Thyroid gland (tissue), 4 donors: ENCODE measurements at regions not wholly inside any gene's neighbourhood (a gene's known extent, or its start where the extent isn't known, plus 50 kb on each side); places are given as distances from the start of the nearest gene placed in this dataset.

Source experiments
- DNase-seq, 2 donors: peaks; one replicate each; pipeline ENCODE4 v3.0.0-alpha.2; 2019
- H3K27ac ChIP-seq, 3 donors: fragments of 200-600 bp; sonication (generic); 1 replicate in 2 of 3; 2 replicates in 1 of 3; pipeline ENCODE4 v1.5.1; 2016 to 2019; ENCODE audit warnings: mild to moderate bottlenecking in 1 of 3, moderate library complexity in 1 of 3
- H3K27me3 ChIP-seq: fragments of 200-600 bp; sonication (generic); one replicate; pipeline ENCODE4 v1.5.1; 2019
- H3K36me3 ChIP-seq, 2 donors: fragments of 200-600 bp; sonication (generic); one replicate each; pipeline ENCODE4 v1.5.1; 2016 to 2019
- H3K4me1 ChIP-seq, 2 donors: fragments of 200-600 bp; sonication (generic); one replicate each; pipeline ENCODE4 v1.5.1; 2017 to 2019
- H3K4me3 ChIP-seq, 3 donors: fragments of 200-600 bp; sonication (generic); replicated peaks in 1 of 3; 1 replicate in 2 of 3; 2 replicates in 1 of 3; pipeline ENCODE4 v1.5.1; 2016; ENCODE audit warnings: mild to moderate bottlenecking in 1 of 3
- H3K9me3 ChIP-seq: fragments of 200-600 bp; sonication (generic); one replicate; pipeline ENCODE4 v1.5.1; 2017
- POLR2A ChIP-seq, 2 donors: fragments of 450-650 bp; IDR thresholded peaks; one replicate each; pipeline ENCODE4 v1.6.1; 2017; ENCODE audit warnings: antibody characterized with exemption in 2 of 2, mild to moderate bottlenecking in 2 of 2, moderate library complexity in 1 of 2
- WGBS, 2 donors: methylation state at CpG; one replicate each; pipeline ENCODE4 v1.1.5; 2017; 5-methylcytosine and 5-hydroxymethylcytosine counted together
- intact Hi-C: fragments of 100-400 bp; cut with DNase I; formaldehyde crosslinking; loops from one replicate; pipeline ENCODE4 v1.15.1; 2023
- TF ChIP-seq, protein P1 (sequence below), 6 experiments: fragments of 200-600 bp in 3 of 6; fragments of 450-650 bp in 3 of 6; sonication (generic) in 3 of 6; IDR thresholded peaks; one replicate each; pipeline ENCODE4 v1.5.1; 2016 to 2019; ENCODE audit warnings: antibody characterized with exemption in 6 of 6, mild to moderate bottlenecking in 2 of 6, inconsistent platforms in 1 of 6, moderate library complexity in 1 of 6

DNA sequence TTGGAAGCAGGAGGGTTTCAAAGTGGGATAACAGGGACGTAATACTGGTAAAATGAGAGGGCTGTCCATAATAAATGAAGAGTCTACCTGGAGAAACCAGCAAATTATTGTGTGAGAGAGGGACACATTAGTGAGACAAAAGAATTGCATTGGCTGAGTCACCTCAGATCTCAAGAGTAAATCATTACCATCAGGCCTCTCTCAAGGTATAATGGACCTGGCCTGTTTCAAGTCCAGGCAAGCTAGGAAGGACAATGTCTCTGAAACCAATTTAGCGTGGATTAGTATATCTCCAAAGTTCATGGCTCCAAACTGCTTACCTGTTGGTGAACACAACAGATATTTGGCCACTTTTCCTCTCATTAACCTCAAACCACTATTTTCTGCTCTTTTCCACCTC, 471.4 kb downstream of the CMPK2 start:
- WGBS, 2 donors = 94 to 95% methylated on average over 2 of the region's 2 CpGs
- Histone ChIP-seq H3K4me1 (no peaks in the 10 kb centered on the region), H3K27ac (no peak overlapping the region), H3K27me3 (no peaks in the 10 kb centered on the region), H3K9me3 (no peaks in the 10 kb centered on the region), H3K4me3 (no peak overlapping the region), H3K36me3 (no peaks in the 10 kb centered on the region)
- intact Hi-C loops = no loop called here
- TF ChIP-seq, protein P1, sequence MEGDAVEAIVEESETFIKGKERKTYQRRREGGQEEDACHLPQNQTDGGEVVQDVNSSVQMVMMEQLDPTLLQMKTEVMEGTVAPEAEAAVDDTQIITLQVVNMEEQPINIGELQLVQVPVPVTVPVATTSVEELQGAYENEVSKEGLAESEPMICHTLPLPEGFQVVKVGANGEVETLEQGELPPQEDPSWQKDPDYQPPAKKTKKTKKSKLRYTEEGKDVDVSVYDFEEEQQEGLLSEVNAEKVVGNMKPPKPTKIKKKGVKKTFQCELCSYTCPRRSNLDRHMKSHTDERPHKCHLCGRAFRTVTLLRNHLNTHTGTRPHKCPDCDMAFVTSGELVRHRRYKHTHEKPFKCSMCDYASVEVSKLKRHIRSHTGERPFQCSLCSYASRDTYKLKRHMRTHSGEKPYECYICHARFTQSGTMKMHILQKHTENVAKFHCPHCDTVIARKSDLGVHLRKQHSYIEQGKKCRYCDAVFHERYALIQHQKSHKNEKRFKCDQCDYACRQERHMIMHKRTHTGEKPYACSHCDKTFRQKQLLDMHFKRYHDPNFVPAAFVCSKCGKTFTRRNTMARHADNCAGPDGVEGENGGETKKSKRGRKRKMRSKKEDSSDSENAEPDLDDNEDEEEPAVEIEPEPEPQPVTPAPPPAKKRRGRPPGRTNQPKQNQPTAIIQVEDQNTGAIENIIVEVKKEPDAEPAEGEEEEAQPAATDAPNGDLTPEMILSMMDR (IDR thresholded peaks at IDR 0.05) = no peak
- no peak for TF ChIP-seq POLR2A (IDR thresholded peaks at IDR 0.05)
- no peak for DNase-seq

DNA sequence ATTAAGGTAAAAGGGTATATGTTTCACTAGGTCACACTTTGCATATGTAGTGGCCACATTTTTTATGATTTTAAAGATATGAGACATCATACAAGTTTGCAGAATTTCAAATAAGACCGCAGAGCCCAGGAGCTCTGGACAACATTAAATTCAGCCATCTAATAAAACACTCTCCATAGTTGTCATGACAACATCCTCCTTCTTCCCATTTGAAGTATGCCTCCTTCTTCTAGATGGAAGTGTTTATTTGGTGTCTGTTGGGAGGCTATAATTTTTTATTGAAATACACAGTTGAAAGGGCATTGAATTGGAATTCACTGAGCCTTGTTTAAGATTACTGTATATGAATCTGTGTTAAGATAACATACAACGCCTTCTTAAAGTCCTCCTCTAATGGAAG, 467.3 kb downstream of the CMPK2 start:
- Histone ChIP-seq H3K27ac (no peak overlapping the region), H3K4me1 (no peaks in the 10 kb centered on the region), H3K4me3 (no peak overlapping the region), H3K9me3 (no peaks in the 10 kb centered on the region), H3K27me3 (no peaks in the 10 kb centered on the region), H3K36me3 (no peaks in the 10 kb centered on the region)
- no peak for DNase-seq
- TF ChIP-seq POLR2A (IDR thresholded peaks at IDR 0.05) = no peak
- TF ChIP-seq, protein P1 (IDR thresholded peaks at IDR 0.05) = no peak
- intact Hi-C loops = no loop called here
- 82 to 84% methylated on average over 2 of the region's 2 CpGs for WGBS, 2 donors

DNA sequence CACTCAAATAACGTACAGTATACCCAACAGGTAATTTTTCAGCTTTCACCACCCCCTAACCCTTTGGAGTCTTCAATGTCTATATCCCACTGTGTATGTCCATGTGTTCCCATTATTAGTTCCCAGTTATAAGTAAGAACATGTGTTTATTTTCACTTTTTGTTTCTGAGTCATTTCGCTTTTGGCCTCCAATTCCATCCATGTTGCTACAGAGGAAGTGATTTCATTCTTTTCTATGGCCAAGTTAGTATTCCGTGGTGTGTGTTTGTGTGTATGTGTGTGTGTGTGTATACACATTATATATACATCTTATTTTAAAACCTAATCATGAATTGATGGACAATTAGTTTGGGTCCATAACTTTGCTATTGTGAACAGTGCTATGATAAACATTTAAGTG, 464.4 kb downstream of the CMPK2 start:
- DNase-seq = no peak
- no peaks in the 10 kb centered on the region for H3K4me1 ChIP-seq

DNA sequence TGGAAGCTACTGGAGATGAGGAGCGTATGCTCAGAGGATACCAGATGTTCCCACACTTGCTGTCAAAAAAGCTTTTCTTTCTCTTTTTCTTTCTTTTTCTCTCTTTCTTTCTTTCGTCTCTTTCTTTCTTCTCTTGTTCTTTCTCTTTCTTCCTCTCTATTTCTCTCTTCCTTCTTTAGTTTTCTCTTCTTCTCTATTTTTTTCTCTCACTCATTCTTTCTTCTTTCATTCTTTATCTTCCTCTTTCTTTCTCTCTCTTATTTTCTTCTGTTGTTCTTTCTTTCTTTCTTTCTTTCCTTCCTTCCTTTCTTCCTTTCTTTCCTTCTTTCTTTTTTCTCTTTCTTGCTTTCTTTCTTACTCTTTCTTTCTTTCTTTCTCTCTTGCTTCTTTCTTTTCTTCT, 457.6 kb downstream of the CMPK2 start:
- Histone ChIP-seq H3K27me3 (no peaks in the 10 kb centered on the region), H3K4me1 (no peaks in the 10 kb centered on the region), H3K27ac (no peak overlapping the region), H3K4me3 (no peak overlapping the region), H3K36me3 (no peaks in the 10 kb centered on the region), H3K9me3 (no peaks in the 10 kb centered on the region)
- 85 to 96% methylated on average over 2 of the region's 2 CpGs for WGBS, 2 donors
- TF ChIP-seq, protein P1 (IDR thresholded peaks at IDR 0.05) = no peak
- no peak for TF ChIP-seq POLR2A (IDR thresholded peaks at IDR 0.05)
- DNase-seq = no peak
- intact Hi-C loops = no loop called here

More for the DNA sequence above, 464.4 kb downstream of the CMPK2 start:
- Histone ChIP-seq H3K4me3 (no peak overlapping the region), H3K36me3 (no peaks in the 10 kb centered on the region), H3K9me3 (no peaks in the 10 kb centered on the region), H3K27ac (no peak overlapping the region), H3K27me3 (no peaks in the 10 kb centered on the region)
- TF ChIP-seq, protein P1 (IDR thresholded peaks at IDR 0.05) = no peak
- TF ChIP-seq POLR2A (IDR thresholded peaks at IDR 0.05) = no peak
- intact Hi-C loops = no loop called here
- WGBS, 2 donors = 81 to 90% methylated on average over 3 of the region's 3 CpGs

DNA sequence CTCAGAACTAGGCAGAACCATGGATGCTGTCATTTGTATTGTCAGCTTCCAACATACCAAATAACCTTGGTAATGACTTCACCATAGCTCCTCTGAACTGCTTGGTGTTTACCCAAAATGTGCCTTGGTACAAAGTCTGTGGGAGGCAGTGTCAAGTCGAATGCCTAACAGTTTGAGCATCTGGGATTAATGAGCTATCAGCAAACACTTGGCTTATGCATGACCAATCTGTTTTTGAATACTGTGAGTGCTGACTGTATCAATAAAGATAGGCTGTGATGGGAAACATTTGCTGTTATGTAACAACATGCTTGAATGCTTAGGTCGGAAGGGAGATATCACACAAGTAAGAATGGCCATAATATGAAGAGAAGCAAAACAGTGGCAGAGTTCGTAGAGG, 455.4 kb downstream of the CMPK2 start:
- Histone ChIP-seq H3K27me3 (no peaks in the 10 kb centered on the region), H3K4me1 (no peaks in the 10 kb centered on the region), H3K36me3 (no peaks in the 10 kb centered on the region), H3K9me3 (no peaks in the 10 kb centered on the region), H3K4me3 (no peak overlapping the region), H3K27ac (no peak overlapping the region)
- DNase-seq = no peak
- WGBS, 2 donors = 75% methylated on average over 3 of the region's 3 CpGs
- intact Hi-C loops = no loop called here
- TF ChIP-seq, protein P1 (IDR thresholded peaks at IDR 0.05) = no peak
- TF ChIP-seq POLR2A (IDR thresholded peaks at IDR 0.05) = no peak
